A673 (cell line): ENCODE measurements at regions not wholly inside any gene's neighbourhood (a gene's known extent, or its start where the extent isn't known, plus 50 kb on each side); places are given as distances from the start of the nearest gene placed in this dataset.

Experiments
- BruUV-seq: library from RNA; stranded (reverse); fragments of 400-500 nt; replicated peaks from 2 replicates; lab custom pipeline; 2021; lab: Mats Ljungman, UMichigan
- CTCF ChIA-PET: fragments of 300-600 bp; sonication (Branson Sonifier 250); formaldehyde crosslinking; loops from one replicate; lab custom pipeline; 2022; ENCODE audit warnings: antibody characterized with exemption; lab: Charles Lee
- POLR2A ChIA-PET: fragments of 300-600 bp; sonication (Branson Sonifier 250); formaldehyde crosslinking; loops from one replicate; lab custom pipeline; 2022; ENCODE audit warnings: antibody characterized with exemption; ENCODE audit not compliant: low non-redundant PET; lab: Charles Lee
- DNase-seq: peaks from one replicate; pipeline ENCODE4 v3.0.0-alpha.2; 2015; ENCODE audit warnings: low spot score
- H3K27ac ChIP-seq: fragments of 200-600 bp; sonication (generic); 2 replicates; pipeline ENCODE4 v1.5.1; 2016; ENCODE audit warnings: mixed run types, low read depth, mild to moderate bottlenecking, mixed read lengths, antibody characterized with exemption, low read length; ENCODE audit not compliant: poor library complexity, severe bottlenecking
- H3K27me3 ChIP-seq: fragments of 200-600 bp; sonication (generic); replicated peaks from 2 replicates; pipeline ENCODE4 v1.6.1; 2017; ENCODE audit warnings: mixed run types, low read depth, mild to moderate bottlenecking, mixed read lengths, antibody characterized with exemption, low read length; ENCODE audit not compliant: insufficient read depth, poor library complexity
- H3K36me3 ChIP-seq: fragments of 200-600 bp; sonication (generic); 2 replicates; pipeline ENCODE4 v1.6.1; 2016; ENCODE audit warnings: mixed run types, mild to moderate bottlenecking, mixed read lengths, antibody characterized with exemption, low read length; ENCODE audit not compliant: insufficient read depth, poor library complexity, severe bottlenecking
- H3K4me1 ChIP-seq: fragments of 200-600 bp; sonication (generic); 2 replicates; pipeline ENCODE4 v1.6.1; 2017; ENCODE audit warnings: mixed run types, mild to moderate bottlenecking, mixed read lengths, antibody characterized with exemption, low read length; ENCODE audit not compliant: insufficient read depth, poor library complexity, severe bottlenecking
- H3K4me3 ChIP-seq: fragments of 200-600 bp; sonication (generic); 2 replicates; pipeline ENCODE4 v1.5.1; 2016; ENCODE audit warnings: low read depth, mixed run types, mild to moderate bottlenecking, mixed read lengths, low read length; ENCODE audit not compliant: poor library complexity, severe bottlenecking
- H3K9me3 ChIP-seq: fragments of 200-600 bp; sonication (generic); 2 replicates; pipeline ENCODE4 v1.6.1; 2016; ENCODE audit warnings: mixed run types, low read depth, mild to moderate bottlenecking, mixed read lengths, antibody characterized with exemption, low read length; ENCODE audit not compliant: poor library complexity, severe bottlenecking
- CTCF ChIP-seq: fragments of 300-800, 200-600 bp; sonication (generic); conservative IDR thresholded peaks from 2 replicates; pipeline ENCODE4 v1.5.1; 2017; ENCODE audit warnings: low read depth, mild to moderate bottlenecking, antibody characterized with exemption, low read length, moderate library complexity, mixed read lengths
- EZH2 ChIP-seq: fragments of 200-600 bp; sonication (generic); IDR thresholded peaks from 2 replicates; pipeline ENCODE4 v1.6.1; 2017; ENCODE audit warnings: borderline replicate concordance, low read depth, mild to moderate bottlenecking, mixed read lengths, antibody characterized with exemption, low read length; ENCODE audit not compliant: poor library complexity, severe bottlenecking
- intact Hi-C: fragments of 100-400 bp; cut with micrococcal nuclease; formaldehyde crosslinking; loops from one replicate; pipeline ENCODE4 v1.10.0; 2022; ENCODE audit not compliant: unreplicated experiment

DNA sequence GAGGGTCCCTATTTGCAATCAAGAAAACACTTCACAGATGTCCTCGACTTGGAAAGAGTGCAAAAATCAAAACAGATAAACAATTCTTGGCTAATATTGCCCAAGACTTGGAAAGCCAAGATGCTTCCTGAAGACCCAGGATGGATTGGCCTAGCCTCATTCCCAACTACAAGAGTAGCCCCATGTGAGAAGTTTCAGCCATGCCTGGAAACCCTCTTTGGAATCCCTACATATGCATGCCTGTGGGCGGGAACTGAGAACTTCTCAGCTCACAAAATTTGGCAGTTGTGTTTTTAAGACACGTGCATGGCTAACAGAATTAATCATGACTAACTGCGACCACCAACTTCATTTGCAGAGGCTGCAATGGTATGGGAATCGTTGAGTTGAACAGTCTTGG lies 283.2 kb upstream of the TBX3 start:
- ChIA-PET POLR2A (no interaction called here), CTCF (no interaction called here)
- H3K9me3 ChIP-seq, result peaks cover 16% of the 10 kb centered on the region
- TF ChIP-seq EZH2 (no peak), CTCF (no peak)
- BruUV-seq, result no TSS peak
- H3K27me3 ChIP-seq, result no peaks in the 10 kb centered on the region
- no peak overlapping the region for H3K4me3 ChIP-seq
- no peaks in the 10 kb centered on the region for H3K36me3 ChIP-seq
- no peak for DNase-seq
- no peaks in the 10 kb centered on the region for H3K4me1 ChIP-seq
- intact Hi-C loops, result no loop called here
- no peak overlapping the region for H3K27ac ChIP-seq

DNA sequence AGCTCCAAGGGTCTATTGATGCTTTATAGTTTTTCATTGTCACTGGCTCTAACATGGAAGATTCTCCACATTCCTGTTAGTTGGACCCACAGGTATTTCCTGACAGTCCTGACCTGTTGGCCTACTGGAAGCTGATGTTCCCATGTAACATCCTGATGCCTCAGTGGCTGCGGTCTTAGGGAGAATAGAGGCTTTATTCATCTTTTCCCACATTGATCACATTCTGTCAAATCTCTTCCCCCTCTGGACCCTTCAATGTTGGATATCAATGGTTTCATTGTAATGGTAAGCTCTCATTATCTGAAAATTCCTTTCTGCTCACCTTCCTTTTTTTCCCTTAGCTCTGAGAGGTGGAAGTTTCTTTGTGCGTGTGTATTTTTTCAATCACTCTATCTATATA lies 280.9 kb upstream of the TBX3 start:
- no peak for DNase-seq
- Histone ChIP-seq H3K4me3 (no peak overlapping the region), H3K27ac (no peak overlapping the region), H3K9me3 (peaks cover 22% of the 10 kb centered on the region), H3K36me3 (no peaks in the 10 kb centered on the region), H3K4me1 (no peaks in the 10 kb centered on the region), H3K27me3 (no peaks in the 10 kb centered on the region)
- ChIA-PET POLR2A (interaction anchor here (0.6 kb wide), 1 partner anchor 761 kb away, joined by 12 read pairs; no protein-coding TSS in a partner anchor), CTCF (no interaction called here)
- BruUV-seq, result no TSS peak
- intact Hi-C loops, result no loop called here
- TF ChIP-seq CTCF (no peak), EZH2 (no peak)

- Histone ChIP-seq H3K27me3 (no peaks in the 10 kb centered on the region), H3K4me1 (no peaks in the 10 kb centered on the region), H3K27ac (no peak overlapping the region), H3K4me3 (no peak overlapping the region), H3K9me3 (peaks cover 22% of the 10 kb centered on the region), H3K36me3 (no peaks in the 10 kb centered on the region)
- intact Hi-C loops, result no loop called here
- ChIA-PET CTCF (no interaction called here), POLR2A (no interaction called here)
- TF ChIP-seq CTCF (no peak), EZH2 (no peak)
- no peak for DNase-seq
- BruUV-seq, result no TSS peak
Measured at GRCh38 chr12:114963846-114964245, 279.9 kb upstream of the TBX3 start.
